ENCODE measurements at regions not wholly inside any gene's neighbourhood (a gene's known extent, or its start where the extent isn't known, plus 50 kb on each side); places are given as distances from the start of the nearest gene placed in this dataset.

GRCh38 chr3:81998907-81999306, 237.5 kb upstream of the GBE1 start:
- TF ChIP-seq POLR2A (conservative IDR thresholded peaks at IDR 0.05) (no peak), DIDO1 (tag; IDR thresholded peaks at IDR 0.05; ENCODE audit: low read depth) (no peak), KAT8 (IDR thresholded peaks at IDR 0.05; ENCODE audit: low read depth) (no peak), HMG20B (CRISPR knock-in tag; IDR thresholded peaks at IDR 0.05) (no peak), HNRNPH1 (optimal IDR thresholded peaks at IDR 0.05; ENCODE audit: low read depth, low read length) (no peak), CBX8 (IDR thresholded peaks at IDR 0.05; ENCODE audit: borderline replicate concordance, extremely low read depth, low read depth, low read length, poor library complexity, severe bottlenecking) (no peak), ZBTB43 (CRISPR knock-in tag; IDR thresholded peaks at IDR 0.05) (no peak)
